Fibroblast of gingiva (primary cell): ENCODE measurements at regions not wholly inside any gene's neighbourhood (a gene's known extent, or its start where the extent isn't known, plus 50 kb on each side); places are given as distances from the start of the nearest gene placed in this dataset.

Experiments used
- DNase-seq: peaks from one replicate; pipeline ENCODE4 v3.0.0-alpha.2; 2011; ENCODE audit warnings: low read depth

GRCh38 chr4:110675426-110675825, 52.5 kb upstream of the PITX2 start:
- no peak for DNase-seq

- DNase-seq = no peak
These were observed 53.4 kb upstream of the PITX2 start for GRCh38 chr4:110676241-110676640.

GRCh38 chr4:110678517-110679227, 55.8 kb upstream of the PITX2 start:
- no peak for DNase-seq

GRCh38 chr4:110680265-110680664, 57.4 kb upstream of the PITX2 start:
- DNase-seq = no peak

- no peak for DNase-seq
These were observed 58.5 kb upstream of the PITX2 start for GRCh38 chr4:110681381-110681780.

GRCh38 chr4:110682311-110682710, 59.4 kb upstream of the PITX2 start:
- no peak for DNase-seq

GRCh38 chr4:110683601-110684000, 60.7 kb upstream of the PITX2 start:
- DNase-seq = no peak

GRCh38 chr4:110702326-110702725, 79.4 kb upstream of the PITX2 start:
- no peak for DNase-seq

GRCh38 chr4:110704748-110705439, 82.0 kb upstream of the PITX2 start:
- no peak for DNase-seq

- DNase-seq = no peak
These were observed 82.5 kb upstream of the PITX2 start for GRCh38 chr4:110705440-110705782.

GRCh38 chr4:110710070-110710469, 87.2 kb upstream of the PITX2 start:
- no peak for DNase-seq

- no peak for DNase-seq
These were observed 89.6 kb upstream of the PITX2 start for GRCh38 chr4:110712486-110712885.

GRCh38 chr4:110730318-110730717, 107.4 kb upstream of the PITX2 start:
- no peak for DNase-seq

- DNase-seq = no peak
These were observed 111.0 kb upstream of the PITX2 start for GRCh38 chr4:110733901-110734300.

- DNase-seq = no peak
These were observed 112.8 kb upstream of the PITX2 start for GRCh38 chr4:110735686-110736085.

- DNase-seq = no peak
These were observed 115.1 kb upstream of the PITX2 start for GRCh38 chr4:110737931-110738330.

- DNase-seq = no peak
These were observed 119.3 kb upstream of the PITX2 start for GRCh38 chr4:110742143-110742542.

- no peak for DNase-seq
These were observed 125.2 kb upstream of the PITX2 start for GRCh38 chr4:110748071-110748470.

GRCh38 chr4:110751183-110751582, 128.3 kb upstream of the PITX2 start:
- DNase-seq = no peak

- no peak for DNase-seq
These were observed 129.1 kb upstream of the PITX2 start for GRCh38 chr4:110751986-110752385.

- DNase-seq = no peak
These were observed 130.6 kb upstream of the PITX2 start for GRCh38 chr4:110753466-110753865.

GRCh38 chr4:110754716-110755115, 131.8 kb upstream of the PITX2 start:
- no peak for DNase-seq

- no peak for DNase-seq
These were observed 146.7 kb upstream of the PITX2 start for GRCh38 chr4:110769578-110769977.

GRCh38 chr4:110770353-110770752, 147.5 kb upstream of the PITX2 start:
- DNase-seq = no peak
